NCI-H446 treated with DMSO at 0.1 percent for 48 hours (cell line): ENCODE measurements at regions not wholly inside any gene's neighbourhood (a gene's known extent, or its start where the extent isn't known, plus 50 kb on each side); places are given as distances from the start of the nearest gene placed in this dataset.

Source experiments
- DNase-seq: peaks from one replicate; lab custom pipeline; 2025; lab: John Stamatoyannopoulos, UW

GRCh38 chr3:168583977-168584376 is 488.3 kb upstream of the GOLIM4 start:
- no peak for DNase-seq

- no peak for DNase-seq
Observed at GRCh38 chr3:168582503-168582902, 486.8 kb upstream of the GOLIM4 start.

- peak; percentile 49 for DNase-seq
Observed at GRCh38 chr3:168581771-168582225, 486.1 kb upstream of the GOLIM4 start.

DNA sequence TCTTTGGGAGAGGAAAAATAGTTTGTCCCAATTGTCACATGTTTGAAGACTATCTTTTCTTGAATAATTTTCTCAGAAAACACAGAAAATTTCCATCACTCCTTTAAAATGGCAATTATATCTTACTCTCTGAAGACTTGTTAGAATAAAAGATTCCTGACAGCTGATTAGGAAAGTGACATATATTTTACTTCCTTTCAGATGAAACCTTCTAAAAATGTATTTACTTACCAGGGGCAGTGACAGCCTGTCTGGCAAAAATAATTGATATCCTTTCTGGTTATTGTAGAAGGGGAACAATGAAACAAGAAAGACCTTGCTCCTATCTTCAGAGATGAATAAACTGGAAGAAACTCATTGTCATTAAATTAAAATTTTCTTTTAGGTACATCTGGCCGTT is 483.3 kb upstream of the GOLIM4 start:
- DNase-seq, result no peak

DNA sequence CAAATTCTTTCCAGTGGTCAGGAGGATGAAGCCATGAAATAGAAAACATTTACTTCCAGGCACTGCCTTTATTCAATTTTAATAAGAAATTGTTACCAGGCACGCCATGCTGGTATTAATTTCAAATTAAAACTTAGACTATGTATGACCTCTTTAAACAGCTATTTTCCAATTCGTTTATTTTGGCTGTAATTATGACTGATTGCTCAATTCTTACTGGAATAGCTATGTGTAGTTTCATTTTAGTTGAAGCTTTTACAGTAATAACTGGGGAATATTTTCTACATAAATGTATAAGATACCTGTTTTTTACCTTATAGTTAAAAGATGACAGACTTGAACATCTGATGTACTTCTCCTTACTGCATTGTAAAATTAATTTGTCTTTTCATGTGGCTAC is 480.0 kb upstream of the GOLIM4 start:
- DNase-seq, result no peak

GRCh38 chr3:168574455-168575158 is 478.9 kb upstream of the GOLIM4 start:
- no peak for DNase-seq

DNA sequence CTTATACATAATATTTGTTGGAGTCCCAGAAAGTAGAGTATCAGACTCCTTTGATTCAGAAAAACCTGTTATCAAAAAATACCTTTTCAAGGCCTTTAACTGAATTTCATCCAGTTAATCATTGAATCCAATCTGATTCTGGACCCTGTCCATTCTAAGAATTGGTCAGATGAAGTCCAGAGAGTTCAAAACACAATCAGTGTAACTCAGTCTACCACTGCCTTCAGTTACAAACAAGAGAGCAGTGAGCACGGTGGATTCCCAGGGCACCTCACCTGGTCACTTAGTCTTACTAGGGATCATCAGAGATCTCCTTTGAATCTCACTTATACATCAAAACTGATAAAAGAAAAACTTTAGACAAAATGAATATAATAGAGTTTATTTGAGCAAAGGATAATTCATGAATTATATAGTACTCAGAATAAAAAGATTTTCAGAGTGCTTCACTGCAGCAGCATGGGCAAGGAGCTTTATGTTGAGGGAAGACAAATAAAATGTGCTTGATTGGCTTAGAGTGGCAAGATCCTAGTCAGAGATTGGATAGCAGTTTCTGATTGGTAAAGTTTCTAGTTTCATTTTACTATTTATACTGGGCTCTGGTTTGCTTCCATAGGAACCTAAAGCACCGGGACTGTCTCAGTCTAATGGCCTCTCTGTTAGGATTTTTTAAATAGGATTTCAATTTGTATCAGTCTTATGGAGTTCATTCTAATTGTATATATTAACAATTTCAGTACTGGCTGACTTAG is 474.9 kb upstream of the GOLIM4 start:
- DNase-seq, result no peak

- no peak for DNase-seq
Observed at GRCh38 chr3:168558728-168559411, 463.1 kb upstream of the GOLIM4 start.

DNA sequence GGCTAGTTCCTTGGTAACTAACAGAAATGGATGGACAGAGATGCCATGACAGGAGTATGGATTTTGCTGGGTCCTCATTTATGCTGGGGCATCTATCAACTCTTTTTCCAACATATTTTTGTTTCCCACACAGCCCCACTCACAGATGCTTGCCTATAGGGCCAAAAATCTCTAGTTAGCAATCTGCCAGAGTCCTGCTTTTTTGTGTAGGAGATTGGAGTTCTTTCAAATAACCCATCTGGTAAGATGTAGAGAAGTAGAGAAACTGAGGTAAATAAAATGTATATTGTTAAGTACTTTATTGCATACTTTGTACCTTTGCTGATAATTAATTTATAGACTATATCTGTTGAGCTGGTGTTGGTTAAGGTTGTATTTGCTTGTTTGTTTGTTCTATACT is 456.5 kb upstream of the GOLIM4 start:
- no peak for DNase-seq

- DNase-seq, result no peak
Observed at GRCh38 chr3:168548719-168549118, 453.0 kb upstream of the GOLIM4 start.

GRCh38 chr3:168546707-168547106 is 451.0 kb upstream of the GOLIM4 start:
- DNase-seq, result no peak

DNA sequence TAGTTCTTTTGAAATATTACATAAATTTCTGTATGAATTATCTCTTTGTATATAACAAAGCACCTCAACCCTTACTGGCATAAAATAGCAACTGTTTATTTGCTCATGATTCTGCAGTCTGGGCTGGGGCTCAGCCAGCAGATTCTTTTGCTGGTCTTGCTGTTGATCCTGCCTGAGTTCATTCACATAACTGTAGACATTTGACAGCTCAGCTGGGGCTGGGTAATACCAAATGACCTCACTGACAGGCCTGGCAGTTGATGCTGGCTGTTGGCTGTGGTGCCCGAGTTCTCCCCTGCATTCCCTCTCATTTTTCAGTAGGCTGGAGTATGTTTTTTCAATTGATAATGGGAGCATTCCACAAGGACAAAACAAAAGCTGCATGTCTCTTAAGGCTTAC is 449.9 kb upstream of the GOLIM4 start:
- DNase-seq, result peak; percentile 57

DNA sequence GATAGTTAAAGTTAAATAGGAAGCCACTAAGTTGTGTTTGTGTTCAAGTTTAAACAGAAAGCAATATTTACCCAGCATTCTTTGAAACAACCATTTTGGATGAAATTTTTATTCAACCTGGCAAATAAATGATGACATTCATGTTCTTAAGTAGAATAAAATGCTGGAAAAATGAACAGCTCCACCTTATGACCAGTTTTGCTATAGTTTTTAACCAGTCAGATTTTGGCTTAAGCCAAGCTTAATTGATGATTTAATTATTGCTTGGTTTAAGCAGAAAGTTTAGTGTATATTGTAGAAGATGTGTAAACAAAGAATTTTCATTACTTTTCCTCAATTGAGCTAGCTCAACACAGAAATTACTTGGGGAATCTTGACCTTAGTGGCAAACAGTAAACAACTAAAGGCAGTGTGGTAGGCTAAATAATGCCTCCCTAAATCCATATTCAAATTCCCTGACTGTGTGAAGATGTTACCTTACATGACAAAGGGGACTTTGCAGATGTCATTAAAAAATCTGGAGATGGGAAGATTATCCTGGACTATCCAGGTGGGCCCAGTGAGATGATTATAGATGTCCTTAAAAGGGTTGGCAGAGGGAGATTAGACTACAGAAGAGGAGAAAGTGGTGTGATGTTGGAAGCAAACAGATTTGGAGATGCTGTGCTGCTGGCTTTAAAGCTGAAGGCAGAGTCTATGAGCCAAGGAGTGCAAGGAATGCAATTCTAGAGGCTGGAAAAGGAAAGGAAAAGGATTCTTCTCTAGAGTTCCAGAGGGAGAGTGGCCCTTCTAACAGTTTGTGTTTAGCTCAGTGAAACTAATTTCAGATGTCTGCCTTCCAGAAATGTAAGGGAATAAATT is 448.6 kb upstream of the GOLIM4 start:
- DNase-seq, result no peak

DNA sequence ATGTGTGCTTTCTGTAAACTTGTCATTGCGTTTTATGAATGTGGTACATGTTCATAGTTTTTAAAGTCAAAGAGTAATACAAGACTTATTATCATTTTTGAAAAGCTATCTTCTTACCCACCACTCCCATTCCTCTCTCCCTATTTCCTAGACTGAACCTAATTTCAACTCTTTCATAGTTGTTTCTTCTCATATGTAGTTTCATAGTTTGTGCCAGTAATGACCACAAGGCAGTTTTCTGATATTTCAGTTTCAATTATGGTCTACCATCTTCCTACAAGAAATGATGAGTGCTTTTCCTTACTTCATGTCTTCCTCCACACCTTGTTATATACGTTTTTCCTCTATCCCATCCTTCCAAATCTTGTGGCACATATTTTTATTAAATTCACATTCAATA is 445.0 kb upstream of the GOLIM4 start:
- DNase-seq, result no peak

DNA sequence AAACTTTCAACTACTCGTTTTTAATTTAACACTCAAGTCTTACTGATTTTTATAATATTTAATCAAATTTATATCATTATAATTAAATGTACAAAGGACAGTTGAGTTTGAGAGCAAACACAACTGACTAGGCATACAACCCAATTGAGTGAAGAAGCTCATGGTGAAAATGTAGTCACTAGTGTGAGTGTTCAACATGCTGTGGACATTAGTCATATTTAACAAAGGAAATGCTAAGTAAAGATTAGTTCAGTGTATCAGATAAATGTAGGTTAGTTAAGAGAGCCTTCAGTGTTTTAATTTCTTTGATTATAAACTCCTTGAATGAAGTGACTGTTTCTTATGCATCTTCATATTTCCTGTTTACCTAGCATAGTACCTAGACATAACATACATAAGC is 444.2 kb upstream of the GOLIM4 start:
- no peak for DNase-seq

DNA sequence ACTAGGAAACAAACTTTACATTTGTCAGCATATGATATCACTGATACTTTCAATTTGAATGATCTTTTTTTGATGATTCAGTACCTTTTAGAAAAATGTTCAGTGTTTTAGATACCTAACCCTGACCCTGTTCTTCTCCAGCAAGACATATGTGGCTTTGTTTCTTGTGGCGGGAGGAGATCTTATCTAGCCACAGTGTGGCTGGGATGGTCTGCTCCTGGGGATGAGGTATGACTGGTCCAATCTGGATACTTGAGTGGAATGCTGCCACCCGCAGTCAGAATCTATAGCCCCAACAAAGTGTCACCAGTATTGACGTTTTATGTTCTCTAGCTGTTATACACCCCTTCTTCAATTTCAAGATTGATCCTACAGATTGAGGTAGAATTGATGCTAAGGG is 439.0 kb upstream of the GOLIM4 start:
- DNase-seq, result no peak

- no peak for DNase-seq
Observed at GRCh38 chr3:168533600-168533999, 437.9 kb upstream of the GOLIM4 start.

DNA sequence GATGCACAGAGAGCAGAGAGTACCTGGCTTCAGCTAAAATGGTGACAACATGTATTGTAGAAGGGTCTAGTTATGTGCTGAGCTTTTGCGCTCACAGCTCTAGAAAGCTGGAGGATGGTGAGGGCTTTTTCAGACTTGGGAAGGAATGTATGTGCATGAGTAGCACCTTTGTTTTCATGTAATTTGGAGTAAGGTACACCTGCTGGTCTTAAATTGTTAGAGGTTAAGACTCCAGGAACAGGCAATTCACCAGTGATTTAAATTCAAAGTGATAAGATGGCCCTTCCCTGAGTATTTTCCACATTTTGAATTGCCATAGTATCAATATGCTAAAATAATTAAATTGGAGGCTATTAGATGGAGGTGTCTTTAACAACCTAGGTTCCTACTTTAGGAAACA is 436.4 kb upstream of the GOLIM4 start:
- no peak for DNase-seq

GRCh38 chr3:168531116-168531515 is 435.4 kb upstream of the GOLIM4 start:
- DNase-seq, result no peak

DNA sequence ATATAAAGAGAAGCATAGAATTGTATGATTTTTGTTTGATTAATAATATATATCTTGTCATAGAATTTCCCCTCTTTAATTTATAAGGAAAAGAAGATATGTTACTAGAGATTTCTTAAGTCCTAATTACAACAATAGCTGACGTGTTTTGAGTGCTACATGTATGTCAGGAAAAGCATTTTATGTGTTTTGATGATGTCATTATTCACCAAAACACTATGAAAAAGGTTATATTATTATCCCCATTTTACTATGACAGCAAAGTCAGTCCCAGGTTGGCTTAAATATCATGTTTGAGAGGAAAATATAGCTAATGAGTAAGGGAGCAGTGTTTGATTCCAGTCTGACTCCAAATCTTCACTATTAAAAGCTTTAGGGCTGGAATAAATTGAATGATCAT is 428.4 kb upstream of the GOLIM4 start:
- no peak for DNase-seq

DNA sequence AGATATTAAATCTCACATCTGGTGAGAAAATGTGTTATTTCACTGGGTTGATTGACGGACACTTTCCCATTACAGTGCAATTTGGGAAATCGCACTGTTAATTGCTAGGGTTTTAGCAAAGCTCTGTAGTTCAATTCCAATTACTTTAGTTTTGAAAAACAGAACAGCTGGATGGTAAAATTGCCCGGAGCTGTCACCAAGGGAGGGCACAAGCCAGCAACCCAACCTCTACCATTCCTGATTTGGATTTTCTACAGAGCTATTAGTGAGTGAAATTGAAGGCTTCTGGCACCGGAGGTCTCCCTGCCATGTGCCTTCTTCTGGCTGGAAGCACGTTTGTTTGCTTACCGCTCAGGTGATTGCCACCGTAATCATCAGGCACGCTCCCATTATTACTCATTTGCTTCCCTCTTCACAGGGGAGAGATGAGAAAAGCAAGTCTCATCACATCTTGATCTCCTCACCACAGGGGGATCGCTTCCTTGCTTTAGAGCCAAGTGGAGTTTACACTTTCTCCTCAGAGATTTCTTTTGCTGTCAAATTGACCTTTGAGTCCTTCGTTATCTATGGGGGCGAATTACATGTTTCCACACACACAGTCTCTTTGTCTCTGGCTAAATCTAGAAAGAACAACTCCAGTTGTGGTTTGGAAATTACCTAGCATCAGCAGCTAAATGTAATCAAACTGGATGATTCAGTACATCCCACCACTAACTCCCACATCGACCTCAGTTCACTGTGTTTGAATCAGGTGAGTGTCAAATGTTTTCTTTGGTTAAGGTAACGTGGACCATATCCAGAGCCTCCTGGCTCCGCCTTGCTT is 421.7 kb upstream of the GOLIM4 start:
- peak; percentile 34 for DNase-seq
